GM12873 (cell line): ENCODE measurements at regions not wholly inside any gene's neighbourhood (a gene's known extent, or its start where the extent isn't known, plus 50 kb on each side); places are given as distances from the start of the nearest gene placed in this dataset.

Source experiments
- TF ChIP-seq, protein P1 (sequence below): IDR thresholded peaks from 2 replicates; pipeline ENCODE4 v1.5.1; 2012; ENCODE audit warnings: low read depth, mild to moderate bottlenecking, moderate library complexity, low read length, control low read depth; ENCODE audit not compliant: insufficient read depth; ENCODE audit errors: missing control alignments

DNA sequence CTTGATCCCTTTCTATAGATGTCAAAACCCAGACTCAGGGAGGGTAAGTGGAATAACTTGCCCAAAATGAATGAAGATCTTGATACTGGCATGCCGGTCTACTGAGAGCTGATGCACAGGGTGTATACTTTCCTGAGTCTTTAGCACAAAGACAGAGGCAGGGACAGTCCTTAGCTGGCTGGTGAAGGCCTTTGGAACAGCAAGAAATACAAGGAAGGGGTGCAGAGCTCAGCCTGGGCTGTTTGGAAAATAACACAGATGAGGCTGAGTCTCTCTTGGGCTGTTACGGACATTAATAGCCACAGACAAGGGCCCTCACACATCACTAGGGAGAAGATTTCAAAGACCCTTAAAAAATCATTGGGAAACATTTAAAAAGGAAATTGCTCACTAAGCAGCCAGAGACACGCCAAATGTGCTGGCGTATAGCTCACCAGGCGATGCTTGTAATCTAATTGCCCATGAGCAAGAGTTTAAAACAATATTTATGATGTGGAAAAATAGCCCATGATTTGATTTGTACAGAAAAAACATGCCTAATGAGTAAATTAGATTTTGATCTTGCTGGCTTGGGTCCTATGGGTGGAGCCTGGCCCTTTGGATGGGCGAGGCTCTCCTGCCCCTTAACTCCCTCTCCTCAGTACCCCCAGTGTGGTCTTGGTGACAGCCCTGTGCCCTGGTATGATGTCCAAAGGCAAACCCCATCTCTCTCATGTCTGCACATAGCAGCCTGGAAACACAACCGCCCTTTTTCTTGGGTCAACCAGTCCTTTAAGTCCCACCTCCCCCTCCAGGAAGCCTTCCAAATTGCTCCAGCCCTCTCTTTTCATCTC, 81.8 kb upstream of the MRPS22 start:
- TF ChIP-seq, protein P1, sequence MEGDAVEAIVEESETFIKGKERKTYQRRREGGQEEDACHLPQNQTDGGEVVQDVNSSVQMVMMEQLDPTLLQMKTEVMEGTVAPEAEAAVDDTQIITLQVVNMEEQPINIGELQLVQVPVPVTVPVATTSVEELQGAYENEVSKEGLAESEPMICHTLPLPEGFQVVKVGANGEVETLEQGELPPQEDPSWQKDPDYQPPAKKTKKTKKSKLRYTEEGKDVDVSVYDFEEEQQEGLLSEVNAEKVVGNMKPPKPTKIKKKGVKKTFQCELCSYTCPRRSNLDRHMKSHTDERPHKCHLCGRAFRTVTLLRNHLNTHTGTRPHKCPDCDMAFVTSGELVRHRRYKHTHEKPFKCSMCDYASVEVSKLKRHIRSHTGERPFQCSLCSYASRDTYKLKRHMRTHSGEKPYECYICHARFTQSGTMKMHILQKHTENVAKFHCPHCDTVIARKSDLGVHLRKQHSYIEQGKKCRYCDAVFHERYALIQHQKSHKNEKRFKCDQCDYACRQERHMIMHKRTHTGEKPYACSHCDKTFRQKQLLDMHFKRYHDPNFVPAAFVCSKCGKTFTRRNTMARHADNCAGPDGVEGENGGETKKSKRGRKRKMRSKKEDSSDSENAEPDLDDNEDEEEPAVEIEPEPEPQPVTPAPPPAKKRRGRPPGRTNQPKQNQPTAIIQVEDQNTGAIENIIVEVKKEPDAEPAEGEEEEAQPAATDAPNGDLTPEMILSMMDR = no peak

DNA sequence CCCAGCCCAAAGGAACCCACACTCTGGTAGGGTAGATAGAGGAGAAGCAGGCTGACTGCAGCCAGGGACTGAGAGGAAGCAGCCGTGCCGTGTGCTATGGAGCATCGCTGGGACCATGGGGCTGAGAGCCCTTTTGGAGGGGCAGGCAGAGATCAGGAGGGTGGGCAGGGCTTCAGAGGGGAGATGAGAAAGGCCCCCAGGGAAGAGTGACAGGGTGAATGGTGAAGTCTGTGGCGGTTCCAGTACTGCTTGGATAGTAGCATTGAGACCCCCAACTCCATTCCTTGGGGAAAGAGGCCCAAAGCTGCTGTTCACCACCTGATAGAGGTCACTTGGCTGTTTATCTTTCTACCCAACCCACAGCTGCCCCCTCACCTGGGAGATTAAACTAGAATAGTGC, 80.0 kb upstream of the MRPS22 start:
- TF ChIP-seq, protein P1 = no peak

DNA sequence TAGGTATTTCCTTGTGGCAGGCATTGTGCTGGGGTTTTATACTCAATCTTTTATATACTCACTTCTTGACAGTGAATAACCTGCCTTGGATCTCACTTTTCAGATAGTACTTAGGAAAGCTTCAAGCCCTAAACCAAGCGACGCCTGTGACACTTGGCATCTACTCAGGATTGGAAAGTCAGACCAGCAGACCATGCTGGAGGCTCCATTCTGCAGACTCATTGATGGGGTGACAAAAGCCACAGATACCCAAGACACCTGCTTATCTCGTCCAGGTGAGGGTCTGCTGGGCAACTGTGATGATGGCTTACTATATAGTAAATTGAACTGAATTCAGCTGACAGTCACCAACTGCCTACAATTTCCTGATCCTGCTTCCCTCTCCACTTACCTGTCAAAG, 79.4 kb upstream of the MRPS22 start:
- TF ChIP-seq, protein P1 = no peak

DNA sequence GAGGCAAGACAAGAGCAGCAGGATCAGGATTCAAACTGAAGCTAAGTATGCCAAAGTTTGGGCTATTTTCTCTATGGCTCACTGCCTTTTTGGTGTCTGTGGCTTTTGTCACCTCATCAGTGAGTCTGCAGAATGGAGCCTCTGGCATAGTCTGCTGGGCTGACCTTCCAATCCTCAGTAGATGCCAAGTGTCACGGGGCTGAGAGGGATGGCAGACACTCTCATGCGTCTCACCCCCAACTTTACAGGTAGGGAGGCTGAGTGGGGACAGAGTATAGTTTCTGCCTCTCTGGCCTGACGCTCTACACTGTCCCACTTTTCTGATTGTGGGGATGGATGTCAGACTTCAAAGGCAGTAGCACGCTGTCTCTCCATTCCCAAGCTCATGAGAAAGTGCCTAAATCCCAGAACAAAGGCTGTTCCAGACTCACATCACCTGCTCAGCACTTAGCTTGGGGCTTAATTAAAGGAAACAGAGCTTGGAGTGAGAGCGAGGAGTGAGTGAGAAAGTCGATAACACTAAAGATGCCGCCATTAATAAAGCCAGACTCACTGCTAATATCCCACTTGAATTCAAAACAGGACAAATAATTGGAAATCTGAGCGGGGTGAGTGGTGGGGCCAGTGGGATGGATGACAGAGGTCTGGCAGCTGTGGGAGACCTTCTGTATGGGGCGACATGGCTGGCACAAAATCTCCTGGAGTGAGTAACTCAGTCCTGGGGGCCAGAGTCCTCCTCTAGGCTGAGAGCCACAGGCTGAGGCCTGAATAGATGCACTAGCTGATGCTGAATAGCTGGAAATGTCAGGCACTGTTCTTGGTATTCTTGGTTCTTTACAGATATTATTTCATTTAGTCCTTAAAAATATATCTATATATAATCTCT, 78.4 kb upstream of the MRPS22 start:
- TF ChIP-seq, protein P1 = no peak

DNA sequence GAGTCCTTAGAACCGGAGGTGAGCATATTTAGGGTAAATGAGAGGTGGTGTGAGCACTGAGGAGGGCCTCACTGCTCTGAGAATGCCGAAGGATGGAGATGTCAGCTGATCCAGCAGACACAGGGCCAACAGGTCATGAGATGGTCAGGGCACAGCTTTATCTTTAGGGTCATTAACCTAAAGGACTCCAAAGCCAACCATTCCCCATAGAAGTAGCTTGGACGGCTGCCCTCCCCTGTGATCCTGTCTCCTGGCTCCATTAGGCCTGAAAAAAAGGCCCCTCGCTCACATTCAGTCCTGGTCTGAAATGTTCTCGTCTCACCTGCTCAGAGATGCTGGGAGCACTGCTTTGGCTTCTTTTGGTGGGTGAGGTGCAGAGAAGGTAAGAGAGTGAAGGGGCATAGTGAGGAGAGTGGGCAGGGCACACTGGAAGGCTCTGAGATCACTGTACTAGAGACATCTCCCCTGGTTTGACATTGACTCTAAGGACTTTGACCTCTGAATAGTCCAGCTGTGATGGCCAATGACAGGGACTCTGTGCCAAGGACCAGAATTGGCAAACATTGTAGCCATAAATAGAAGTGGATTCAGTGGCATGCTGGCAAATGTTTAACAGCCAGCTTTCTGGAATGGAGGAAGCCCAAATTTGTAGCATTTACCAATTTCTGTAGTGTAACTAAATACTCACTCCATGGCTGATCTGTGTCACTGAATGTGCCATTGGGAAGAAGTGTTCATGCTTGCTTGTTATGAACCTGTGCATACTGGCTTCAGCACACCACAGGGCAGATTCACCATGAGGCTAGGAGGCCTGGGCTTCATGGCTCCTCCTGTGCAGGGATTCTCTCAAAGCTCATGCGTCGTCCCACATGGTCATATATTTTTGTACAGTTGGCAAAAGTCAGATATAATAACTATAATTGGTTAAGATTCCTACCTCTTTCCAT, 76.2 kb upstream of the MRPS22 start:
- TF ChIP-seq, protein P1 = no peak

DNA sequence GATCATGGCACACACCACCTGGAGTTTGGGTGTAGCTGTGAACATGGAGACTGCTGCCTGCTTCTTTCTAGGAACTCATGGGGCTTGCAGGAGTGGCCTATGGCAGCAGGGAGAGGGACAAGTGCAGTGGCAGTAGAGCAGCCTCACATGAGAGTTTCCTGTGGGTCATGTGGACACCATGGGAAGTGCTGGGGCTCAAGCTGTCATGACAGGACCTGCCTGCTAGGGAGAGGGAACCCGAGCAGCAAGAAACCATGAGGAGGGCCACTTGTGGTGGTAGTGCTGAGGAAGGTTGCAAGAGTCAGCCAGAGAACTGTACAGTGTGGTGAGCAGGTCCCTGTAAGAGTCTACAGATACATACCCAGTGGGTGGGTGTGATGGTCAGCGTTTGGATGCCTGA, 73.8 kb upstream of the MRPS22 start:
- TF ChIP-seq, protein P1 = no peak
